HG03060 (cell line): ENCODE measurements at regions not wholly inside any gene's neighbourhood (a gene's known extent, or its start where the extent isn't known, plus 50 kb on each side); places are given as distances from the start of the nearest gene placed in this dataset.
"Not testable (repeated sequence)": the region's sequence is repeated elsewhere in the genome, so short reads cannot be mapped to it uniquely, and the experiment has no call there.

Experiments
- ATAC-seq: cut with Tn5 transposase; IDR thresholded peaks from one replicate; pipeline ENCODE4 v1.9.1; 2021; ENCODE audit warnings: low read depth, moderate number of reproducible peaks; ENCODE audit not compliant: unreplicated experiment

DNA sequence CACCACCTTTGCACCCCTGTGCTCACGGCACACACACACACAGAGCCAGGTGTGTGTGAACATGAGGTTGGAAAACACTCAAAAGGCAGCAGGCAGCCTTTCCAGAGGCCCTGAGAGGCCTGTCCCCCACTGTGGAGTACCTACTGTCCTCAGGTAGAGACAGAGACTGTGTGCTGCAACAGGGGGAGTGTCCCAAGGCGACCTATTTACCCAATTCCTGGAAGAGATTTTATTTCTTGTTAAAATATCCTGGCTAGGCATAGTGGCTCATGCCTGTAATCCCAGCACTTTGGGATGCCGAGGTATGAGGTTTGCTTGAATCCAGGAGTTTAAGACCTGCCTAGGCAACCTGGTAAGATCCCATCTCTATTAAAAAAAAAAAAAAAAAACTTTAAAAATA, 108.5 kb downstream of the COPRS start:
- ATAC-seq = no peak

DNA sequence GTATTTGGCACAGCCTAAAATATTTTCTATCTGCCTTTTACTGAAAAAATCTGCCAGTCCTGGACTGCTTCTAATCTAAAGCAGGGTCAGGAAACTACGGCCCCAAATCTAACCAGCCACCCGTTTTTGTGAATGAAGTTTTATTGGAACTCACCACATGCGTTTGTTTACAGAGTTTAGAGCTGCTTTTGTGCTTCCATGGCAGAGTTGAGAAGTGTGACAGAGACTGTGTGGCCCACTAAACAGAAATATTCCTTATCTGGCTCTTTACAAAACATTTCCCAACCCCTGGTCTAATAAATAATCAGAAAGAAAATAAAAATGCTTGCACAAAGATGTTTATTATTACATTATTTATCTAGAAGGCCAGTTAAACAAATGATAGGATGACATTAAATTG, 110.2 kb downstream of the COPRS start:
- ATAC-seq = no peak

DNA sequence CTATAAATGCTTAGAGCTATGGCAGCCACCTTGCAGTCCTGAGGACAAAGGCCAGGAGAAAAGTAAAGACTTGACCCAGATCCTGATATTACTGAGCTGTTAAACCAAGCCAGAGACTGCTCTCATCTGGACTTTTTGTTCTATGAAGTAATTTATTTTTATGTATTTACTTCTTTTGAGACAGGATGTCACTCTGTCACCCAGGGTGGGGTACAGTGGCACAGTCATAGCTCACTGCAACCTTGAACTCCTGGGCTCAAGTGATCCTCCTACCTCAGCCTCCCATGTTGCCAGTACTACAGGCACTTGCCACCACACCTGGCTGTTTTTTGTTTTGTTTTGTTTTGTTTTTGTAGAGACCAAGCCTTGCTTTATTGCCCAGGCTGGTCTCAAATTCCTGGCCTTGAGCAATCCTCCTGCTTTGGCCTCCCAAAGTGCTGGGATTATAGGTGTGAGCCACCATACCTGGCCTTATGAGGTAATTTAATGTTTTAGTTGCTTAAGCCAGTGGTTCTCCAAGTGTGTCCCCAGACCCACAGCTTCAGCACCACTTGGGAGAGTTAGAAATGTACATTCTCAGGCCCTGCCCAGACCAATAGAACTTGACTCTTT, 112.1 kb downstream of the COPRS start:
- no peak for ATAC-seq

DNA sequence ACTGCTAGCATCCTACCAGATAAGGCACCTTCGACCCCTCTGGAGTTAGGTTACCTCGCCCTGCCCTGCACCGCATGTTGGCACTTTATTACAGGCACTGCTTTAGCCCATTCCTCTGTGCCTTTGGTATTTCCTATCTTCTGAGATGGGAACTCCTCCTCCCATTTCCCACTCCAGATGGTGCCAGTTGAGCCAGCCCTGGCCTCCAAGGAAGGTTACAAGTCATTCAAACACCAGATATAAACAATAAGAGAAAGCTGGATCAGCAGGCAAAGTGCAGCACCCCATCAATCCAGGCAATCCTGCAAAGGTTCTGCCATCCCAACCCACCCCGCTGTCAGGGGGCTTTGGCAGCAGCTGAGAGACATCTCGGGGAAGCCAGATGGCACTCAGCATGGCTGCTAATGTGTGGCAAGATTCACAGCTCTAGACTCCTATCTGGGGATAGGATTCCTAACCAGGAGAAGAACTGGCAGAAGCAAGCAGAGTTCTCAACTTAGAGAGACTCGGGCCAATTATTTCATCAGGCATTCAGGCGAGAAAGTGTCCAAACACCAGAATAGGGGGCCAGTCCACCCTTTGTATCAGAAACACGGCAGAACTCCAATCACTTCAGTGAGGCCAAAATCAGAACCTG, 113.0 kb downstream of the COPRS start:
- ATAC-seq = no peak

DNA sequence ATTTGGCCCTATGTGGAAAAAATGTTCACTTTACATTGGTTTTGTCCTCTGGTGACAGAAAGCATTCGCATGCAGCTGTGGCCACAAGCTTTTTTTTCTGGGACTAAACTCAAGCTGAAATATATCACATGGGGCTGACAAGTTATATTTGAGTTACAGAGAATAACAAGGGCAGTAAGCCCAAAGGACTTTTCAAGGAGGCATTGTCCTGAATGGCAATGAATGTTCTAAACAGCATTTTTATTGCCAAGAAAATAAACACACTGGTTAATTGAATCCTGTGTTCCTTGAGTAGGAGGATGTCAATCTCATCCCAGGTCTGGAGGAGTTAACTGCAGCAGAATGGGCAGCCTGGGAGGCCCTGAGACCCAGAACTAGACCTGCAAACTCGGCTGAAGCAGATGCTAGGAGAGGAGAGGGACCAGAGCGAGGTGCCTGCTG, 114.5 kb downstream of the COPRS start:
- ATAC-seq = no peak

DNA sequence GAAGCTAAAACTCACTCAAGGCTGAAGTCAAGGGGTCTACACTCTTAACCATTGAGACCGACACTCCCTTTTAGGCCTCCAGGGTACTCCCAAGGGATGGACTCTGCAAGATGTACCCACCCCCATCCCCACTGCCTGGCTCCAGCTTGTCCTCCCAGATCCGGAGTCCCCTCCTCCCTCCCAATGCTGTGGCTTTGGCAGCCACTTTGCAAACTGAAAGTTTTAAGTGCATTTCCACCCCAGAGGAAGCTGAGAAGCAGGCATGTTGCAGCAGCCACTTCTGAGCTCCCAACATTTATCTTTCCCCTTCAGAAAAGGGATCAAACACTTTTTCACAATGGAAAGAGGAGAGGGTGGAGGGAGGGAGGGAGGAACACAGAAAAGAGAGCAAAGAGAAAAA, 115.2 kb downstream of the COPRS start:
- ATAC-seq = no peak

DNA sequence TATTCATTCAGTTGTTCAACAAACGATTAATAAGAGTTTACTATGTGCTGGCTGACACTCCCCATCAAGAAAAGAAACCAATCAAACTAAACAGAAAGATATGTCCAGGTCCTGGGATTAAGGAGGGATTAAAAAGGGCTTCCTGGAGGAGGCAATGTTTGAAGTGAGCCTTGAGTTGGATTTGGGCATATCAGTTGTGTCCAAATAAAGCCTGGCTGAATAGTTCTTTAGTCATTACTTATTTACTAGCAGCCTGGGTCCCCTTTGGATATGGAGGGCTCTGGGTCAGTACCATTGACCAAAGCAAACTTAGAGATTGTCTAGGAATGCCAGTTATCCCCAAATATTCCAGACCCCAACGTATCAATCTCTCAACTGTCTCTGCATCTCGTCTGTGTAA, 117.7 kb downstream of the COPRS start:
- ATAC-seq = no peak

DNA sequence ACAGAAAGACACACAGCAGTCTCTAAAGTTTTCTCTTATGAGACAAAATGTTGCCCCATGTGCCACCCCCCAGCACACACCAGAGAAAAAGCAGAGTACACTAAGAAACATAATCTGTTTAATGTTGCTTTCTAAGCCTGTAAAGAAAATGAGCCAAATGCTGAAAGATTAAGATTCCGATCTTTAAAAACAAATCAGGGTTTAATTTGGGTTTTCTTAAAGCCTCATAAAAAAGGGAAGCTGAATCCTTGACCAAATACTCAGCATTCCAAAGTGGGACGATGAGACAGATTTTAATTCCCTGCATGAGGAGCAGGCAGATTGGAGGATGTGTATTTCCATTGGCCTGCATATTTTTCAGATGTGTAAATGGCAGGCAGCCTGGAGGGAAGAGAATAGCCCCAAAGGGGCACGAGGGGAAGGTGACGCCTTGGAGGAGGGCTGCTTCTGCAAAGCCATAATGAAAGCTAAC, 118.4 kb downstream of the COPRS start:
- ATAC-seq = no peak

DNA sequence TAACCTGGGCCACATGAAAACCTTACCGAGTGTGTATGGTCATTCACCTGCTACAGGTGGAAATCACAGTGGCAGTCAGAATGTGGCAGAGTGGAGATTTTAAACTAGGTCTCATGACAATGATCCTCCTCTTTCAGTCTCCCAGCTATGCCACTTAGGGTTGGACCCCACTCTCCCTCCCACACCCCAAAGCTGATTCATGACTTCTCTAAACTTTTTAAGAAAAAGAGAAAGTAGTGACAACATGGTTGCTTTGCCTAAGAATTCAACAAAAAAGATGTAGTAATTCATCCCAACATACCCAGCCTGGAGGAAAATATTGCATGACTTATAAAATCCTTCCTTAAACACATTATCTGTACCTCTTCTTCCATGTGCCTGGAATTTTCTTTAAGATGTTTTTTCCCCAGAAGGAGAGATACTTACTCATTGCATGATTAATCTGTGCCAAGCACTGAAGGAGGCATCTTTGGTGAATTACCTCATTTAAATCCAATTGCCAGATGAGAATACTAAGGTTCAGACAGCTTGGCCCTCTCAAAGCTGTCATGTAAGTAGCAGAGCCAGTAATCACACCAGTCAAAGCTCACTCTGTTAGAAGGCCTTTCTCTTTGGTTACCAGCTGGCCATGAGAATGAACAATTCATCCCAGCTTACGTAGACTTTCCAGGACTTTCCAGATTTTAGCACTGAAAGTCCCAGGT, 119.9 kb downstream of the COPRS start:
- ATAC-seq = no peak

DNA sequence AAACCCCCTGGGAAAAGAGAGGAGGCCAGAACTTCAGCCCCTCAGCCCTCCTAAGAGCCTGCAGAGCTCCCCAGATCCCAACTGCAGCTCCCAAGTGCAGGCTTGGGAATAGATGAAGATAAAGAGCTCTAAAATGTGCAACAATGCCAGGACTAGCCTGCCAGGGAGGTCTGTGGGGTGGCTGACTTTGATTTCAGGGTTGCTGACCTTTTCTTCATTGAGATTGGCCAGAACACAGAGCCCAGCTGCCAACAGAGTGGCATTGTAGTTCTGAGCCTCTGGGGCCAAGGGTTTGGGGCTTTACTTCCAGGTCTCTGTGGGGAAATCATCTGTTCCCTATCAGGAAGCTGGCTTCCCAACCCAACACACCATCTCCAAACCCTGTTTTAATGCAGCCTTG, 120.6 kb downstream of the COPRS start:
- ATAC-seq = no peak

DNA sequence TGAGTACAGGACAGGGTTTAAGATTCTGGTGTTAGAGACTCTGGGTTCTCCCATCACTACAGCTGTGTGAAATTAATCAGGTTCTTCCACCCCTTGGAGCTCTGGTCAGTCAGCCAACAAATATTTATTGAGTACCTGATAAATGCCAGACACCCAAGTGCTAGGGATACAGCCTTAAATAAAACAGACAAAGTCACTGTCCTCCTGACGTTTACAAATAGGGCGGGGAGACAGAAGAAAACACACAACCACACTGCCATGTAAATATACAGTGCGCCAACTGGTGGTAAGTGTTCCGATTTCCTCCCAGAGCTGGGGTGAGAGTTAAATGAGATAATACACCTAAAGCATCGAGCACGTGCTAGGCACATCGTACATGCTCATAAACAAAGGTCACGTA, 121.0 kb downstream of the COPRS start:
- ATAC-seq = no peak

DNA sequence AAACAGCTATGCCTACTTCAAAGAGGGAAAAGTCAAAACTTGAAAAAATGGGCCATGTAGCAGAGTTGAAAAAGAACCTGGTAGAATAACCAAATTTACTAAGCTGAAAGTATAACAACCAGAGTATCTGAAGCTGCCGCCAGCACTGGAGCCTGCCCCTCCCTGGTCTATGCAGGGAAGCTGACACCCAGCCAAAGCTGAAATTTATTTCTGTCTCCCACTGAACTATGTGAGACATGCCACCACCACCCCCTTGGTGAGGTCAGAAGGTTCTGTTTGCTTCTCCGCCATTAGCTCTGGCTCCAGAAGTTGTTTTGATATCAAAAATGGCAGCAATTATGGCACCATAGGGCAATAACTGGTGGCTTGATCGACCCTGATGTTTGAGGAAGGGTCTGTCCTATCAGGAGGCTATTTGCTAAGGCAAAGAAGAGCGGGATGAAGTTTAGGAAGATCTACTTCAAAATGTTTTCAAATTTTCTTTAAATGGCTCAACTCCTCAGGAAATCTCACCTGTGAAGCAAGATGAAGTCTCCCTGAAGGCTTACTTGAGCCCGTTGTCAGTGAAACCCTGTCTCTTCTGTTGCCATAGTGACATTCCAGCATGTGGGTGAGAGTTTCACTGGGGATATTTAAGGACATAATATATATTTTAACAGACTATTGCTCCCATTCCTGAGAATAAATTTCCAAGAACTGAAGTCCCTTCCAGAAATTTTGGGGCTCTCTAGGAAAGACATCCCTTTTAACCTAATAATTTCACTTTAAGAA, 122.0 kb downstream of the COPRS start:
- no peak for ATAC-seq

DNA sequence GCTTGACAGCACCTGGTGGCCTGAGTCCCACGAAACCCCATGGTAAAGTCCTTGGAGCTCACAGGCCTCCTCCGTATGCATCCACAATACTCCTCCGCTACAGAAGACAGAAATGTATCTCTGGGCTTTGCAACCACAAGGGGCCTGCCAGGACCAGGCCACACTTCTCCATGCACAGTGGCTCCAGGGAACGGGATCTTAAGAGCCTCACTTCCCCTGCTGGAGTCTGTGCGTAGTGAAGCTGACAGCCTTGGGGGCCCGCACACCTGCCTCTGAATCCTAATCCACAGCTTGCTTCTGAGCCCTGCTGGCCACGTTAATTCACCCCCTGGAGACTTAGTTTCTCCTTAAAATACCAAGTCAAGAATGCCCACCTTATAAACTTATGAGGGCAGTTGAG, 125.7 kb downstream of the COPRS start:
- ATAC-seq = no peak

DNA sequence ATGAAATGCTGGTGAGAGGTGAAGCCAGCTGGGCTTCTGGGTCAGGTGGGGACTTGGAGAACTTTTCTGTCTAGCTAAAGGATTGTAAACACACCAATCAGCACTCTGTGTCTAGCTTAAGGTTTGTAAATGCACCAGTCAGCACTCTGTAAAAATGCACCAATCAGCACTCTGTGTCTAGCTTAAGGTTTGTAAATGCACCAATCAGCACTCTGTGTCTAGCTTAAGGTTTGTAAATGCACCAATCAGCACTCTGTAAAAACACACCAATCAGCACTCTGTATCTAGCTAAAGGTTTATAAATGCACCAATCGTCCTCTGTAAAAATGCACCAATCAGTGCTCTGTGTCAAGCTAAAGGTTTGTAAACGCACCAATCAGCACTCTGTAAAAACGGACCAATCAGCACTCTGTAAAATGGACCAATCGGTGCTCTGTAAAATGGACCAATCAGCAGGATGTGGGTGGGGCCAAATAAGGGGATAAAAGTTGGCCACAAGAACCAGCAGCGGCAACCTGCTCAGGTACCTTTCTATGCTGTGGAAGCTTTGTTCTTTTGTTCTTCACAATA, 127.4 kb downstream of the COPRS start:
- ATAC-seq = not testable (repeated sequence)

DNA sequence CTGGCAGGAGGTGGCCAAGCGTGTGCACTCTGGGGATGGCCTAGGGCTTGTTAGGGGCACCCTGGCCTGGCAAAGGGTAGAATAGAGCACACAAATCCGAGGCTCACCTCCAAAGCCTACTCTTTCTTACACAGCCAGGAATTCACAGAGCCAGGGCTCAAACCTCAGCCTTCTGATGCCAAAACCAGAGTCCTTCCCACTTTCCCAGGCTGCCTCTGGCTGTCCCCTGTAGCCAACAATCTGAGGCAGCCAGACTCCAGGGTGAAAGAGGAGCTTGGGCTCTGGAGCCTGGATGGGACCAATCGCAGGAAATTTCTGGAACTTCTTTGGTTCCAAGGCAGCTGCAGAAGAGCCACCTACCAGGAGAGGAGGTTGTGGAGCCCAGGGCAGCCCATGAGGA, 127.9 kb downstream of the COPRS start:
- ATAC-seq = no peak

DNA sequence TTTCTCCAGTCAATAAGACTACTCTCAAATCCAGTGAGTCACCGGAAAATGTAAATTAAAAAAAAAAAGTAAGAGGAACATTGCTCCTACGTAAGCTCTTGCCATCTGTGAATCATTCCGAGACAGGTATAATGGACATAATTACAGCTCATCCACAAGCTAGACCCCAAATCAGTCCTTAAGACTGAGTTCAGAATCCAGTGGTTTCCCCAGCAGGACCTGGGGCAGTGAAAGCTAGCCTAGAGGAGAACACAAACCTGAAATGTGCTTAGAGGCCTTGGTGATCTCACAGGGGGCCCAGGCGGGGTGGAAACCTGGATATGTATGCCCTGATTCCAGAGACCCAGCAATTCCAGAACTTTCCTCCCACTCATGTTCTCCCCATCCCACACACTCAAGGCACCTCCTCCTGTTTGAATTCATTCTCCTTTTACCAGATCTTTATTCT, 132.0 kb downstream of the COPRS start:
- no peak for ATAC-seq

DNA sequence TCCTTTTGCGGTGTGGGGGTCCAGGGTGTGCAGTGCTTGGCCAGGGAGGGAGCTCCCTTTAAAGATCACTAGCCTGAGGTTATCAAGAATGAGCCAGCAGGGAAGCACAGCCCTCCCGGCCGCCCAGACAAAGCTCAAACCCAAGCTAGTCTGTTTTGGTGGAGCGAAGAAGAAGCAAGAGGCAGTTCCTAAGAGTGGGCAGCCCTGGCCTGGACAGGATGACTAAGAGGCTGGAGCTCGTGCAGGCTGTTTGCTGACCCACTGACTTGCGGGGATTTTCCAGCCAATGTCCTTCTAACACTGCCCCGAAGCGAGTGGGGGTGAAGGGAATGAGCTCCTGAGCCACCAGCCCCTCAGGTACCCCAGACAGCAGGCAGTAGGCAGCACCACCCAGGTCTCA, 134.4 kb downstream of the COPRS start:
- ATAC-seq = no peak

DNA sequence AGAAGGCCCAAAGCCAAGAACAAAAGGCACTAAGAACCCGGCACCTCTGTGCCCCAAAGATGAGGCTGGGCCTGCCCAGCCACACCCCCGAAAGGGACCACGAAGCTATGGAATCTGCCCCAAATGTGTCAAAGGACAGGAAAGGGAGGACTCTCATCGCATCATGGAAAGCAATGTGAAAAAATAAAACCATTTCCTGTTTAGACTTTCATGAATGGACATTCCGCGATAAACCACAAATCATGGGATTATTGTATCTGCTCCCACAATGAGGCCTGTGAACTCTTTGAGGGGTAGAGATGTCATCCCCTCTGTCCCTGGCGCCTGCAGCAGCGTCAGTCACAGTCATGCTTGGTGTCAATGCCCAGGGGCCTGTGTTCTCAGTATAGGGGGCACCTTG, 135.0 kb downstream of the COPRS start:
- ATAC-seq = no peak

DNA sequence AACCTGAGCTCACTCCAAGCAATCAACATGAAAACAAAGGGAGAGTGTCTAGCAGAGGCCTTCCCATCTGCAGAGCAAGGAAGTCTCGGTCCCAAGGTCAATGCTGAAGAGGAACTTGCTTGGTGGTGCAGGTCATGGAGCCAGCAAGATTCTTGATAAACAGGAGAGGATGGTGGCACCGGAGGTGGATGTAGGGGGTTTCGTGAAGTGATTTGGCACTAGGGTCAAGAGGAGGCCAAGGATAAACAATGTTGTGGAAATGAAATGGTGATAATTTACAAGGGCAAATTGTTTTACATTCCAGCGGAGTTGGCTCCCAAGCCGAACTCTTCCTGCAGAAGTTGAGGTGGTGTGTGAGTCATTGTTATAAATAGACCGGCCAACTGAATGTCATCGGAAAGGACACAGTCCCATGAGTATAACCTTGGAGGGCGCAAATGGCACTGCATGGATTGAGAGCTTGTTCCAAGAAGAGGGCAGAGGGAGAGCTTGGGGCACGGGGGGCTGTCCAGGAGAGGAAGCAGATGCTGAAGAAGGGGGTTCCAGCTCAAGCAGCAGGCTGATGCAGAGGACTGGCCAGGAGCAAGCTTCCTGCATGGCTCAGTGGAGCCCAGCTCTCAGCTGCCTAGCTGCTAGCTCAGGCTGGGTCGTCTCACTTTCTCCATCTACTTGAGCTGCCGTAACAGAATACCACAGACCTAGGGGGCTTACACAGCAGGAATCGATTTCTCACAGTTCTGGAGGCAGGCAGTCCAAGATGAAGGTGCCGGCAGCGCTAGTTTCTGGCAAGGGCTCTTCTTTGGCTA, 136.6 kb downstream of the COPRS start:
- no peak for ATAC-seq
